Stimulated activated CD8-positive, alpha-beta memory T cell treated with anti-CD3 and anti-CD28 coated beads, Interleukin-2, amount 100 ng/mL, for 1 hour (primary cell): ENCODE measurements at regions not wholly inside any gene's neighbourhood (a gene's known extent, or its start where the extent isn't known, plus 50 kb on each side); places are given as distances from the start of the nearest gene placed in this dataset.
"Not testable (repeated sequence)": the region's sequence is repeated elsewhere in the genome, so short reads cannot be mapped to it uniquely, and the experiment has no call there.

Source experiments
- DNase-seq, 2 donors: peaks; one replicate each; pipeline ENCODE4 v3.0.0-alpha.2; 2020; ENCODE audit warnings: low read depth in 2 of 2

- no peak for DNase-seq
These were observed 187.9 kb upstream of the SMIM30 start for GRCh38 chr7:113306302-113306701.

GRCh38 chr7:113304104-113304503, 185.8 kb upstream of the SMIM30 start:
- DNase-seq: no peak

- DNase-seq: not testable (repeated sequence)
These were observed 185.0 kb upstream of the SMIM30 start for GRCh38 chr7:113303388-113303787.

GRCh38 chr7:113301983-113302382, 183.6 kb upstream of the SMIM30 start:
- DNase-seq: no peak

GRCh38 chr7:113301141-113301540, 182.8 kb upstream of the SMIM30 start:
- no peak for DNase-seq

- DNase-seq: no peak
These were observed 181.4 kb upstream of the SMIM30 start for GRCh38 chr7:113299748-113300147.

- no peak for DNase-seq
These were observed 180.1 kb upstream of the SMIM30 start for GRCh38 chr7:113298501-113298900.

- DNase-seq: no peak
These were observed 176.4 kb upstream of the SMIM30 start for GRCh38 chr7:113294750-113295149.

- DNase-seq: no peak
These were observed 173.8 kb upstream of the SMIM30 start for GRCh38 chr7:113292105-113292504.

GRCh38 chr7:113291058-113291457, 172.7 kb upstream of the SMIM30 start:
- no peak for DNase-seq

GRCh38 chr7:113289140-113289740, 170.9 kb upstream of the SMIM30 start:
- no peak for DNase-seq

GRCh38 chr7:113285411-113285810, 167.1 kb upstream of the SMIM30 start:
- DNase-seq: no peak

- DNase-seq: no peak
These were observed 165.5 kb upstream of the SMIM30 start for GRCh38 chr7:113283861-113284260.

GRCh38 chr7:113282875-113283274, 164.5 kb upstream of the SMIM30 start:
- DNase-seq: no peak

- no peak for DNase-seq
These were observed 162.9 kb upstream of the SMIM30 start for GRCh38 chr7:113281223-113281622.

GRCh38 chr7:113279256-113279655, 160.9 kb upstream of the SMIM30 start:
- no peak for DNase-seq

GRCh38 chr7:113270790-113271189, 152.4 kb upstream of the SMIM30 start:
- no peak for DNase-seq

GRCh38 chr7:113269592-113269991, 151.2 kb upstream of the SMIM30 start:
- not testable (repeated sequence) for DNase-seq

GRCh38 chr7:113268757-113269156, 150.4 kb upstream of the SMIM30 start:
- no peak for DNase-seq

GRCh38 chr7:113267885-113268284, 149.5 kb upstream of the SMIM30 start:
- no peak for DNase-seq

GRCh38 chr7:113267271-113267670, 148.9 kb upstream of the SMIM30 start:
- DNase-seq: no peak

- DNase-seq: no peak
These were observed 145.4 kb upstream of the SMIM30 start for GRCh38 chr7:113263749-113264148.

GRCh38 chr7:113263215-113263742, 144.9 kb upstream of the SMIM30 start:
- DNase-seq: not testable (repeated sequence)
